ENCODE measurements at regions not wholly inside any gene's neighbourhood (a gene's known extent, or its start where the extent isn't known, plus 50 kb on each side); places are given as distances from the start of the nearest gene placed in this dataset.
"Not testable (repeated sequence)": the region's sequence is repeated elsewhere in the genome, so short reads cannot be mapped to it uniquely, and the experiment has no call there.

DNA sequence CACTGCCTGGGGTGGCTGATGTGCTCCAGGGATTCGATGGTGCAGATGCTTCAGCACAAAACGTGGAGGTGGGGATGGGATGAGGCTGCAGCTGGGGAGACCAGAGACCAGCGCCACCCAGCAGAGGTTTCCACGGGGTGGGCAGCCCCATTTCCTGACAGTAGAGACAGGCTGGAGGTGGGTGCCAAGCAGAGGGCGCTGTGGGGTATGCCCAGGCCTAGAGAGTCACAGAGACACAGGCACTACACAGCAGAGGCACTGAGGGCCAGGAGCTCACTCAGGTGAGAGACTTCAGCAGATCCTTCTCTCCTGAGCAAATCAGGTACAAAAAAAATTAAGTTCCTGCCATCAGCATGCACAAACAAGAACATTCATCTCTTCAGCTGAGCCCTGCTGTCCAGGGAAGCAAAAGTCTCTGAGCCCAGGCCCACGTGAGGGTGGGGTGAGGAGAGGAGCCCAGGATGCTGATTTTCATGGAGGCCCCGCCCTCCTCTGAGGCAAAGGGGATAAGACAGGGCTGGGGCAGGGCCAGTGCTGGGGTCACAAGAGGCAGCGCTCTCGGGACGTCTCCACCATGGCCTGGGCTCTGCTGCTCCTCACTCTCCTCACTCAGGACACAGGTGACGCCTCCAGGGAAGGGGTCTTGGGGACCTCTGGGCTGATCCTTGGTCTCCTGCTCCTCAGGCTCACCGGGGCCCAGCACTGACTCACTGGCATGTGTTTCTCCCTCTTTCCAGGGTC, 53.1 kb downstream of the GGTLC2 start:
- H3K9me3 ChIP-seq (ENCODE audit: insufficient read depth, low read depth, low read length) = no peaks in the 10 kb centered on the region
- no peak overlapping the region for H3K27ac ChIP-seq (ENCODE audit: low read length)
- H3K27me3 ChIP-seq (ENCODE audit: insufficient read depth, low read length) = peaks cover 90% of the 10 kb centered on the region
- H3K9ac ChIP-seq (ENCODE audit: low read depth, low read length) = no peak overlapping the region
- no peaks in the 10 kb centered on the region for H3K36me3 ChIP-seq (ENCODE audit: insufficient read depth, low read depth, low read length)
- H3K4me3 ChIP-seq (ENCODE audit: low read length) = no peak overlapping the region
- no peaks in the 10 kb centered on the region for H3K4me1 ChIP-seq (ENCODE audit: insufficient read depth, low read length)

- H3K4me3 ChIP-seq (ENCODE audit: low read length) = no peak overlapping the region
- no peaks in the 10 kb centered on the region for H3K4me1 ChIP-seq (ENCODE audit: insufficient read depth, low read length)
- no peak overlapping the region for H3K27ac ChIP-seq (ENCODE audit: low read length)
- peaks cover 90% of the 10 kb centered on the region for H3K27me3 ChIP-seq (ENCODE audit: insufficient read depth, low read length)
- no peak overlapping the region for H3K9ac ChIP-seq (ENCODE audit: low read depth, low read length)
- no peaks in the 10 kb centered on the region for H3K36me3 ChIP-seq (ENCODE audit: insufficient read depth, low read depth, low read length)
- H3K9me3 ChIP-seq (ENCODE audit: insufficient read depth, low read depth, low read length) = no peaks in the 10 kb centered on the region
These were observed 53.9 kb downstream of the GGTLC2 start for GRCh38 chr22:22698263-22698750.

DNA sequence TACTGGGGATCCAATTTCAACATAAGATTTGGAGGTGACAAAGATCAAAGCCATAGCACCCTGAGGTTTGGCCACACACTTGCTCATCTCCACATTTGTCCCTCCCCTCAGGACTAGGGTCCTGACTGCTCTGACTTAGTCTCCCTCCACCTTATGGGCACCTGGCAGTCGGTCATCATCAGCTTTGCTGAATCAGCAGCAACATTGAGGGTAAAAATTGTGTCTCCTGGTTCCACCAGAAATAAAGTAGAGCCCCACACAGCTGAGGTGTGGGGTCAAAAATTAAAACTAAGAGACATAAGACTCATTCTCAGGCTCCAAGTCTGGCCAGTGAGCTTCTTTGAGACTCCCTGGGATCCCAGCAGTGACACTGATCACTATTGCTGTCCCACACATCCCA, 56.2 kb downstream of the GGTLC2 start:
- Histone ChIP-seq H3K9me3 (ENCODE audit: insufficient read depth, low read depth, low read length) (no peaks in the 10 kb centered on the region), H3K36me3 (ENCODE audit: insufficient read depth, low read depth, low read length) (no peaks in the 10 kb centered on the region), H3K27ac (ENCODE audit: low read length) (no peak overlapping the region), H3K4me1 (ENCODE audit: insufficient read depth, low read length) (no peaks in the 10 kb centered on the region), H3K4me3 (ENCODE audit: low read length) (no peak overlapping the region), H3K27me3 (ENCODE audit: insufficient read depth, low read length) (peaks cover 90% of the 10 kb centered on the region), H3K9ac (ENCODE audit: low read depth, low read length) (no peak overlapping the region)

DNA sequence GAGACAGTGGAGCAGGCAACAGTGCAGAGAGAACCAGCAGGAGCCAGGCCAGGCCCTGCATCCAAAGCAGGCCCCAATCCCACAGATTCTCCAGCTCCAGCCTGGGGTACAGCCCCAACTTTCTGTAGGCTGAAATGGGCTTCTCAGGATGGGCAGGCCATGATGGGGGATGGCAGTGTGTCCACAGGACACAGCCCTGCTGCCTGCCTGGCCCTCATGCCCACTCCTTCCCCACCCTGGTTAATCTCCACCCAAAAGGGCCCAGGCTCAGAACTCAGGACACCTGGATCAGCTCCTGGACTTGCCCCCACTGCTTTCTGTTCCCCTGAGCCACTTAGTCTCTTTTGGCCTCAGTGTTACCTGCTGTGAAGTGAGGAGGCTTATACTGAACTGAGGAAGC, 57.1 kb downstream of the GGTLC2 start:
- not testable (repeated sequence) for H3K36me3 ChIP-seq (ENCODE audit: insufficient read depth, low read depth, low read length); H3K9me3 ChIP-seq (ENCODE audit: insufficient read depth, low read depth, low read length); H3K4me3 ChIP-seq (ENCODE audit: low read length); H3K4me1 ChIP-seq (ENCODE audit: insufficient read depth, low read length); H3K9ac ChIP-seq (ENCODE audit: low read depth, low read length); H3K27ac ChIP-seq (ENCODE audit: low read length)
- H3K27me3 ChIP-seq (ENCODE audit: insufficient read depth, low read length) = peaks cover 91% of the 10 kb centered on the region

- H3K4me3 ChIP-seq (ENCODE audit: low read length) = no peak overlapping the region
- H3K9me3 ChIP-seq (ENCODE audit: insufficient read depth, low read depth, low read length) = no peaks in the 10 kb centered on the region
- no peak overlapping the region for H3K9ac ChIP-seq (ENCODE audit: low read depth, low read length)
- no peaks in the 10 kb centered on the region for H3K4me1 ChIP-seq (ENCODE audit: insufficient read depth, low read length)
- H3K27me3 ChIP-seq (ENCODE audit: insufficient read depth, low read length) = peaks cover 92% of the 10 kb centered on the region
- no peaks in the 10 kb centered on the region for H3K36me3 ChIP-seq (ENCODE audit: insufficient read depth, low read depth, low read length)
- H3K27ac ChIP-seq (ENCODE audit: low read length) = no peak overlapping the region
These were observed 58.1 kb downstream of the GGTLC2 start for GRCh38 chr22:22702237-22703202.

DNA sequence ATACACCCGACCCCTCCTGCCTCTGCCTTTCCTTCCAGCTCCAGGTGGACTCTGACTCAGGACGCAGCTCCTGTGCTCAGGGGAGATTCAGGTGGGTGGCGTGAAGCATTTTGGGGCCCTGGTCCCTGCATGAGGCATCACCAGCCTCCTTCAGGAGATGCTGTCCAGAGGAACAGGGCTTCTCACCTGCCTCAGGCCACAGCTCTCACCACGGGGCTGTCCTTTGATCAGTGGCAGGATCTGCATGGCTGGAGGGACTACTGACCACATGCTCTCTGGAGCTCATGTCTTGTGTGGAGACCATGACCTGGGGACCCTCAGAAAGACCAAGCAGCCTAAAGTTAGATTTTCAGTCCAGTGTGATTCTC, 58.8 kb downstream of the GGTLC2 start:
- Histone ChIP-seq H3K9ac (ENCODE audit: low read depth, low read length) (no peak overlapping the region), H3K9me3 (ENCODE audit: insufficient read depth, low read depth, low read length) (no peaks in the 10 kb centered on the region), H3K27ac (ENCODE audit: low read length) (no peak overlapping the region), H3K4me3 (ENCODE audit: low read length) (no peak overlapping the region), H3K27me3 (ENCODE audit: insufficient read depth, low read length) (peaks cover 96% of the 10 kb centered on the region), H3K4me1 (ENCODE audit: insufficient read depth, low read length) (no peaks in the 10 kb centered on the region), H3K36me3 (ENCODE audit: insufficient read depth, low read depth, low read length) (no peaks in the 10 kb centered on the region)

- Histone ChIP-seq H3K27ac (ENCODE audit: low read length) (no peak overlapping the region), H3K4me1 (ENCODE audit: insufficient read depth, low read length) (no peaks in the 10 kb centered on the region), H3K9me3 (ENCODE audit: insufficient read depth, low read depth, low read length) (no peaks in the 10 kb centered on the region), H3K9ac (ENCODE audit: low read depth, low read length) (no peak overlapping the region), H3K36me3 (ENCODE audit: insufficient read depth, low read depth, low read length) (no peaks in the 10 kb centered on the region), H3K4me3 (ENCODE audit: low read length) (no peak overlapping the region), H3K27me3 (ENCODE audit: insufficient read depth, low read length) (peaks cover 96% of the 10 kb centered on the region)
These were observed 59.3 kb downstream of the GGTLC2 start for GRCh38 chr22:22703715-22704114.

DNA sequence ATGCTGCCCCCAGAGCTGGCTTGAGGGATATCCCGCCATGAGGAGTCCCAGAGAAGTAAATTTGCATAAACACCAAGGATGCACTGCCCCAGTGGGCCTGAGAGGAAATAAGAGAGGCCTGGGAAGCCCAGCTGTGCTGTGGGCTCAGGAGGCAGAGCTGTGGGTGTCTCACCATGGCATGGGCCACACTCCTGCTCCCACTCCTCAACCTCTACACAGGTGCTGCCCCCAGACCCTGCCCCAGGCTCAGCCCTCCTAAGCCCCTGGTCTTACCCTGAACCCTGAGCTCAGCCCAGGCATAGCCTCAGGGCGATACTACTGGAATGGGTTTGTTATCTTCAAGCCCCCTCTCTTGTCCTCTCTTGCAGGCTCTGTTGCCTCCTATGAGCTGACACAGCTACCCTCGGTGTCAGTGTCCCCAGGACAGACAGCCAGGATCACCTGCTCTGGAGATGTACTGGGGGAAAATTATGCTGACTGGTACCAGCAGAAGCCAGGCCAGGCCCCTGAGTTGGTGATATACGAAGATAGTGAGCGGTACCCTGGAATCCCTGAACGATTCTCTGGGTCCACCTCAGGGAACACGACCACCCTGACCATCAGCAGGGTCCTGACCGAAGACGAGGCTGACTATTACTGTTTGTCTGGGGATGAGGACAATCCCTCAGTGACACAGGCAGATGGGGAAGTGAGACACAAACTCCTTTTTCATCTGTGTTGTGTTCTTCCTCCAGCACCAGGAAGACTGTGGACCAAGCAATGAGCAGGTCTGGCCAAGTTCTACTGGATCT, 59.9 kb downstream of the GGTLC2 start:
- H3K9me3 ChIP-seq (ENCODE audit: insufficient read depth, low read depth, low read length) = no peaks in the 10 kb centered on the region
- H3K27me3 ChIP-seq (ENCODE audit: insufficient read depth, low read length) = peaks cover 96% of the 10 kb centered on the region
- H3K27ac ChIP-seq (ENCODE audit: low read length) = no peak overlapping the region
- no peak overlapping the region for H3K9ac ChIP-seq (ENCODE audit: low read depth, low read length)
- no peak overlapping the region for H3K4me3 ChIP-seq (ENCODE audit: low read length)
- no peaks in the 10 kb centered on the region for H3K36me3 ChIP-seq (ENCODE audit: insufficient read depth, low read depth, low read length)
- H3K4me1 ChIP-seq (ENCODE audit: insufficient read depth, low read length) = no peaks in the 10 kb centered on the region

- H3K4me3 ChIP-seq (ENCODE audit: low read length) = no peak overlapping the region
- H3K27ac ChIP-seq (ENCODE audit: low read length) = no peak overlapping the region
- H3K27me3 ChIP-seq (ENCODE audit: insufficient read depth, low read length) = peaks cover 96% of the 10 kb centered on the region
- H3K4me1 ChIP-seq (ENCODE audit: insufficient read depth, low read length) = no peaks in the 10 kb centered on the region
- H3K36me3 ChIP-seq (ENCODE audit: insufficient read depth, low read depth, low read length) = no peaks in the 10 kb centered on the region
- H3K9ac ChIP-seq (ENCODE audit: low read depth, low read length) = no peak overlapping the region
- no peaks in the 10 kb centered on the region for H3K9me3 ChIP-seq (ENCODE audit: insufficient read depth, low read depth, low read length)
These were observed 61.1 kb downstream of the GGTLC2 start for GRCh38 chr22:22705328-22706100.

DNA sequence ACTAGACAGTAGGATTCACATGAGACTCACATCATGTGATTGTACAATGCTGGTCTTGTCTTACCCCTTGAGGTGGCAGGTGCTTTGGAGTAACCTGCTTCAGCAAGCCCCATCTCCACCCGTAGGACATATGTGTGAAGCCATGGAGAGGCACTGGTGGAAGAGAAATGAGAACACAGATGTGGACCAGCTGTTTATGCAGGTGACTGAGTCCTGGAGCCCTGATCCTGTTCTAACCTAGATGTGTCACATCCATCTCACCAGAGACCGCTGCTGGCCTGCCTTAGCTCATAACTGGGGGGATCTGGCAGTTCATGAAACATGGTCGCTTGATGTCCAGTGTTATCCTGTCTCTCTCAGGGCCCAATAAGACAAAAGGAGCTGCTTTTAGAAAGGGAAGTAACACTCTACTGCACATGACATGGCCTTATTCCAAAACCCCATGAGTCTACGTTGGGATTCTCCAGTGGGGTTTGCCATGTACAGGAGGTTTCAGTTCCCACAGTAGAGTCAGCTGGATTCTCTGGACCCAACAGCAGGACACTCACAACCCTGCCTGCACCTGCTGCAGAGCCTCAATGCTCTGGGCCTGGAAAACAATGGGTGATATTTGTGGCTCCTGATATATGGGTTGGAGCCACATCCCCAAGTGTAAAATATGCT, 62.0 kb downstream of the GGTLC2 start:
- no peak overlapping the region for H3K9ac ChIP-seq (ENCODE audit: low read depth, low read length)
- no peaks in the 10 kb centered on the region for H3K36me3 ChIP-seq (ENCODE audit: insufficient read depth, low read depth, low read length)
- no peaks in the 10 kb centered on the region for H3K9me3 ChIP-seq (ENCODE audit: insufficient read depth, low read depth, low read length)
- H3K4me1 ChIP-seq (ENCODE audit: insufficient read depth, low read length) = no peaks in the 10 kb centered on the region
- peaks cover 96% of the 10 kb centered on the region for H3K27me3 ChIP-seq (ENCODE audit: insufficient read depth, low read length)
- H3K27ac ChIP-seq (ENCODE audit: low read length) = no peak overlapping the region
- H3K4me3 ChIP-seq (ENCODE audit: low read length) = no peak overlapping the region

All from iPS-20b (cell line).